ENCODE measurements at regions not wholly inside any gene's neighbourhood (a gene's known extent, or its start where the extent isn't known, plus 50 kb on each side); places are given as distances from the start of the nearest gene placed in this dataset.

DNA sequence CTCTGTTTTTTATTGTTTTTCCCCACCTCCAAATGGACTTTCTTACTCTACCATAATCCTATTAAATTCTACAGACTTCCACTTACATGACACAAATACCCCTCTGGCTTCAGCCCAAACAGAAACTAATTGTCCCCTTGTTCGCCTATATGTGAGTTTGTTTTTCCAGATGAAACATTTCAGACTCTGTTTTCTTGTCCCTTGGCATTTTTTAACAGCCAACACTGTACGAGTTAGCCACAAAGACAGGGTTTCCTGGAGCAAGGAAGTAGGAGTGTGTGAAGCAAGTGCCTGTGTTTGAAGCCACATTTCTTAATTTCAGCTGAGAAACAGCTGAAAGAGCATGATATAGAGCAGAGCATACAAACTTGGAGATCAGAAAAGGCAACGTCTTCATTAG is 382.2 kb upstream of the CDH5 start:
- TF ChIP-seq, protein P1, sequence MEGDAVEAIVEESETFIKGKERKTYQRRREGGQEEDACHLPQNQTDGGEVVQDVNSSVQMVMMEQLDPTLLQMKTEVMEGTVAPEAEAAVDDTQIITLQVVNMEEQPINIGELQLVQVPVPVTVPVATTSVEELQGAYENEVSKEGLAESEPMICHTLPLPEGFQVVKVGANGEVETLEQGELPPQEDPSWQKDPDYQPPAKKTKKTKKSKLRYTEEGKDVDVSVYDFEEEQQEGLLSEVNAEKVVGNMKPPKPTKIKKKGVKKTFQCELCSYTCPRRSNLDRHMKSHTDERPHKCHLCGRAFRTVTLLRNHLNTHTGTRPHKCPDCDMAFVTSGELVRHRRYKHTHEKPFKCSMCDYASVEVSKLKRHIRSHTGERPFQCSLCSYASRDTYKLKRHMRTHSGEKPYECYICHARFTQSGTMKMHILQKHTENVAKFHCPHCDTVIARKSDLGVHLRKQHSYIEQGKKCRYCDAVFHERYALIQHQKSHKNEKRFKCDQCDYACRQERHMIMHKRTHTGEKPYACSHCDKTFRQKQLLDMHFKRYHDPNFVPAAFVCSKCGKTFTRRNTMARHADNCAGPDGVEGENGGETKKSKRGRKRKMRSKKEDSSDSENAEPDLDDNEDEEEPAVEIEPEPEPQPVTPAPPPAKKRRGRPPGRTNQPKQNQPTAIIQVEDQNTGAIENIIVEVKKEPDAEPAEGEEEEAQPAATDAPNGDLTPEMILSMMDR (conservative IDR thresholded peaks at IDR 0.05; ENCODE audit: low read depth, low read length) = no peak
- TF ChIP-seq MAFK (IDR thresholded peaks at IDR 0.05; ENCODE audit: low read depth, low read length) = no peak
